ENCODE measurements at regions not wholly inside any gene's neighbourhood (a gene's known extent, or its start where the extent isn't known, plus 50 kb on each side); places are given as distances from the start of the nearest gene placed in this dataset.

GRCh38 chr4:152024881-152025280, 264.1 kb upstream of the GATB start:
- no peaks in the 10 kb centered on the region for H3K36me3 ChIP-seq (ENCODE audit: control insufficient read depth in 2 of 2, insufficient read depth in 2 of 2, low read length in 2 of 2)
- H3K4me3 ChIP-seq (ENCODE audit: low read length in 2 of 2): no peak overlapping the region
- H3K27me3 ChIP-seq (ENCODE audit: control insufficient read depth in 2 of 2, insufficient read depth in 2 of 2, low read length in 2 of 2): no peaks in the 10 kb centered on the region
- H3K9me3 ChIP-seq (ENCODE audit: control insufficient read depth in 2 of 2, low read length in 2 of 2): no peaks in the 10 kb centered on the region
- no peaks in the 10 kb centered on the region for H3K4me1 ChIP-seq (ENCODE audit: control insufficient read depth in 2 of 2, insufficient read depth in 2 of 2, low read length in 2 of 2)
- H3K9ac ChIP-seq (ENCODE audit: low read depth in 1 of 2, low read length in 2 of 2): no peak overlapping the region
- no peak overlapping the region for H3K27ac ChIP-seq (ENCODE audit: low read depth in 2 of 2, low read length in 2 of 2)

GRCh38 chr4:152023674-152024073, 262.9 kb upstream of the GATB start:
- no peak overlapping the region for H3K27ac ChIP-seq (ENCODE audit: low read depth in 2 of 2, low read length in 2 of 2)
- H3K27me3 ChIP-seq (ENCODE audit: control insufficient read depth in 2 of 2, insufficient read depth in 2 of 2, low read length in 2 of 2): no peaks in the 10 kb centered on the region
- no peaks in the 10 kb centered on the region for H3K4me1 ChIP-seq (ENCODE audit: control insufficient read depth in 2 of 2, insufficient read depth in 2 of 2, low read length in 2 of 2)
- H3K4me3 ChIP-seq (ENCODE audit: low read length in 2 of 2): no peak overlapping the region
- no peak overlapping the region for H3K9ac ChIP-seq (ENCODE audit: low read depth in 1 of 2, low read length in 2 of 2)
- no peaks in the 10 kb centered on the region for H3K9me3 ChIP-seq (ENCODE audit: control insufficient read depth in 2 of 2, low read length in 2 of 2)
- no peaks in the 10 kb centered on the region for H3K36me3 ChIP-seq (ENCODE audit: control insufficient read depth in 2 of 2, insufficient read depth in 2 of 2, low read length in 2 of 2)

- H3K4me3 ChIP-seq (ENCODE audit: low read length in 2 of 2): no peak overlapping the region
- no peaks in the 10 kb centered on the region for H3K4me1 ChIP-seq (ENCODE audit: control insufficient read depth in 2 of 2, insufficient read depth in 2 of 2, low read length in 2 of 2)
- no peaks in the 10 kb centered on the region for H3K27me3 ChIP-seq (ENCODE audit: control insufficient read depth in 2 of 2, insufficient read depth in 2 of 2, low read length in 2 of 2)
- no peaks in the 10 kb centered on the region for H3K9me3 ChIP-seq (ENCODE audit: control insufficient read depth in 2 of 2, low read length in 2 of 2)
- H3K27ac ChIP-seq (ENCODE audit: low read depth in 2 of 2, low read length in 2 of 2): no peak overlapping the region
- no peak overlapping the region for H3K9ac ChIP-seq (ENCODE audit: low read depth in 1 of 2, low read length in 2 of 2)
- no peaks in the 10 kb centered on the region for H3K36me3 ChIP-seq (ENCODE audit: control insufficient read depth in 2 of 2, insufficient read depth in 2 of 2, low read length in 2 of 2)
Measured at GRCh38 chr4:152022543-152022942, 261.7 kb upstream of the GATB start.

GRCh38 chr4:152021788-152022438, 261.1 kb upstream of the GATB start:
- Histone ChIP-seq H3K27ac (ENCODE audit: low read depth in 2 of 2, low read length in 2 of 2) (no peak overlapping the region), H3K36me3 (ENCODE audit: control insufficient read depth in 2 of 2, insufficient read depth in 2 of 2, low read length in 2 of 2) (no peaks in the 10 kb centered on the region)

GRCh38 chr4:152020073-152020472, 259.3 kb upstream of the GATB start:
- Histone ChIP-seq H3K4me3 (ENCODE audit: low read length in 2 of 2) (no peak overlapping the region), H3K27me3 (ENCODE audit: control insufficient read depth in 2 of 2, insufficient read depth in 2 of 2, low read length in 2 of 2) (no peaks in the 10 kb centered on the region), H3K4me1 (ENCODE audit: control insufficient read depth in 2 of 2, insufficient read depth in 2 of 2, low read length in 2 of 2) (no peaks in the 10 kb centered on the region), H3K36me3 (ENCODE audit: control insufficient read depth in 2 of 2, insufficient read depth in 2 of 2, low read length in 2 of 2) (no peaks in the 10 kb centered on the region), H3K27ac (ENCODE audit: low read depth in 2 of 2, low read length in 2 of 2) (no peak overlapping the region), H3K9ac (ENCODE audit: low read depth in 1 of 2, low read length in 2 of 2) (no peak overlapping the region), H3K9me3 (ENCODE audit: control insufficient read depth in 2 of 2, low read length in 2 of 2) (no peaks in the 10 kb centered on the region)

More at GRCh38 chr4:152021788-152022438, 261.1 kb upstream of the GATB start:
- H3K9ac ChIP-seq (ENCODE audit: low read depth in 1 of 2, low read length in 2 of 2): no peak overlapping the region
- H3K9me3 ChIP-seq (ENCODE audit: control insufficient read depth in 2 of 2, low read length in 2 of 2): no peaks in the 10 kb centered on the region
- no peaks in the 10 kb centered on the region for H3K27me3 ChIP-seq (ENCODE audit: control insufficient read depth in 2 of 2, insufficient read depth in 2 of 2, low read length in 2 of 2)
- no peaks in the 10 kb centered on the region for H3K4me1 ChIP-seq (ENCODE audit: control insufficient read depth in 2 of 2, insufficient read depth in 2 of 2, low read length in 2 of 2)
- no peak overlapping the region for H3K4me3 ChIP-seq (ENCODE audit: low read length in 2 of 2)

- Histone ChIP-seq H3K27me3 (ENCODE audit: control insufficient read depth in 2 of 2, insufficient read depth in 2 of 2, low read length in 2 of 2) (no peaks in the 10 kb centered on the region), H3K36me3 (ENCODE audit: control insufficient read depth in 2 of 2, insufficient read depth in 2 of 2, low read length in 2 of 2) (no peaks in the 10 kb centered on the region), H3K4me1 (ENCODE audit: control insufficient read depth in 2 of 2, insufficient read depth in 2 of 2, low read length in 2 of 2) (peaks cover 0 to 3% of the 10 kb centered on the region in 2 donors), H3K9me3 (ENCODE audit: control insufficient read depth in 2 of 2, low read length in 2 of 2) (no peaks in the 10 kb centered on the region), H3K27ac (ENCODE audit: low read depth in 2 of 2, low read length in 2 of 2) (no peak overlapping the region), H3K9ac (ENCODE audit: low read depth in 1 of 2, low read length in 2 of 2) (no peak overlapping the region), H3K4me3 (ENCODE audit: low read length in 2 of 2) (no peak overlapping the region)
Measured at GRCh38 chr4:152016303-152016620, 255.5 kb upstream of the GATB start.

GRCh38 chr4:152015597-152016302, 254.9 kb upstream of the GATB start:
- Histone ChIP-seq H3K9me3 (ENCODE audit: control insufficient read depth in 2 of 2, low read length in 2 of 2) (no peaks in the 10 kb centered on the region), H3K9ac (ENCODE audit: low read depth in 1 of 2, low read length in 2 of 2) (no peak overlapping the region), H3K36me3 (ENCODE audit: control insufficient read depth in 2 of 2, insufficient read depth in 2 of 2, low read length in 2 of 2) (no peaks in the 10 kb centered on the region), H3K4me1 (ENCODE audit: control insufficient read depth in 2 of 2, insufficient read depth in 2 of 2, low read length in 2 of 2) (peaks cover 0 to 3% of the 10 kb centered on the region in 2 donors), H3K4me3 (ENCODE audit: low read length in 2 of 2) (no peak overlapping the region), H3K27me3 (ENCODE audit: control insufficient read depth in 2 of 2, insufficient read depth in 2 of 2, low read length in 2 of 2) (no peaks in the 10 kb centered on the region), H3K27ac (ENCODE audit: low read depth in 2 of 2, low read length in 2 of 2) (no peak overlapping the region)

DNA sequence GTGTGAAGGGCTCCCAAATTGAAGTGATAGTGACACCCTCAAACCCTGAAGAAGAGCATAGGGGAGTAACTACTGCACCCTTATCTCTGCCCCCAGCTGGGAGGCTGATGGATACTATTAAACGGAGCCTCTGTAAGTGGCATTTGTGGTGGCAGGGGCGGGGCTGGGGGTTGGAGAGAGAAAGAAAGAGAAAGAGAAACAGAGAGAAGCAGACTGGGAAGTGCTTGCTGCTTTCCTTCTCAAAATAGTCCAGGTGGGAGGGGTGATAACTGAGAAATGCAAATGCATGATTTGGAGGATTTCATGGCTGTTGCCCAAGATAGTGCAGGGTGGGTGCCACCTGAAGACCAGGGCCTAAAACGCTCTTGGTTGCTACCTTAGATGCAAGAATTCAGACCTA, 253.5 kb upstream of the GATB start:
- Histone ChIP-seq H3K9ac (ENCODE audit: low read depth in 1 of 2, low read length in 2 of 2) (no peak overlapping the region), H3K36me3 (ENCODE audit: control insufficient read depth in 2 of 2, insufficient read depth in 2 of 2, low read length in 2 of 2) (no peaks in the 10 kb centered on the region), H3K4me1 (ENCODE audit: control insufficient read depth in 2 of 2, insufficient read depth in 2 of 2, low read length in 2 of 2) (peaks cover 0 to 3% of the 10 kb centered on the region in 2 donors), H3K27me3 (ENCODE audit: control insufficient read depth in 2 of 2, insufficient read depth in 2 of 2, low read length in 2 of 2) (no peaks in the 10 kb centered on the region), H3K9me3 (ENCODE audit: control insufficient read depth in 2 of 2, low read length in 2 of 2) (no peaks in the 10 kb centered on the region), H3K27ac (ENCODE audit: low read depth in 2 of 2, low read length in 2 of 2) (no peak overlapping the region), H3K4me3 (ENCODE audit: low read length in 2 of 2) (no peak overlapping the region)

DNA sequence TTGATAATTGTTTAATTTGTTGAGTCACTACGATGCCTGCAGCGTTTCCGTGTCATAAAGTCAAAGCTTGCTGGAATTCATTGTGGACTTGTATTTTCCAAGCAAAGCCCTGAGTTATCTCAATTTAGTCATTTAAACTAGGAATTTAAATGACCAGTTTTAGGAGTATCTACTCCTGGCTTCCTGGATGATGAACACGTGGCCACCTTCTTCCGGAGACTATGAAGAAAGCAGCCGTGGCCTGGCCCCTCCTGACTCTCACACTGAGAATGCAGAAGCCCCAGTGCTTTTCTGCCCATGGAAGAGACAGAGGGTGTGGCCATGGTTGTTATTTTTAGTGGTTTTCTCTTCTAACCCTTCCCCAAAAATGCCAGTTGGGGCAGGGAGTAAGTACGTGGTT, 250.7 kb upstream of the GATB start:
- Histone ChIP-seq H3K27me3 (ENCODE audit: control insufficient read depth in 2 of 2, insufficient read depth in 2 of 2, low read length in 2 of 2) (no peaks in the 10 kb centered on the region), H3K36me3 (ENCODE audit: control insufficient read depth in 2 of 2, insufficient read depth in 2 of 2, low read length in 2 of 2) (no peaks in the 10 kb centered on the region)

DNA sequence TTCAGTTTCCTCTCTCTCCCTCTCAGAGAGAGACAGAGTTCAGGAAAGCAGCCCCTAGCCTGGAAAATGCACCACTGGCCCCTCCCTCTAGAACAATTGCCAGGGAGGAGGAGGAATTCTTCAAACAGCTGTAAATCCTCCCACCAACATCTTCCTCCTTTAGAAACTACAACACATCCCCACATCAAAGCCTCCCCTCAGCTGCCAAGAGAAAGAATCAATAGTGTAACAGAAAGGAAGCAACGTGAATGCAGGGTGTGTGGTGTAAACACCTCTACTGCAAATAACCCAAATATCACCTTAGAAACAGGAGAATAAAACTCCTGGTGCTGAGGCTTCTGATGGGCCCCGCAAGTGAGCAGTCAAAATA, 249.9 kb upstream of the GATB start:
- Histone ChIP-seq H3K36me3 (ENCODE audit: control insufficient read depth in 2 of 2, insufficient read depth in 2 of 2, low read length in 2 of 2) (no peaks in the 10 kb centered on the region), H3K27me3 (ENCODE audit: control insufficient read depth in 2 of 2, insufficient read depth in 2 of 2, low read length in 2 of 2) (no peaks in the 10 kb centered on the region), H3K27ac (ENCODE audit: low read depth in 2 of 2, low read length in 2 of 2) (no peak overlapping the region), H3K9me3 (ENCODE audit: control insufficient read depth in 2 of 2, low read length in 2 of 2) (no peaks in the 10 kb centered on the region), H3K4me1 (ENCODE audit: control insufficient read depth in 2 of 2, insufficient read depth in 2 of 2, low read length in 2 of 2) (peaks cover 0 to 3% of the 10 kb centered on the region in 2 donors), H3K4me3 (ENCODE audit: low read length in 2 of 2) (no peak overlapping the region), H3K9ac (ENCODE audit: low read depth in 1 of 2, low read length in 2 of 2) (no peak overlapping the region)

More for the DNA sequence above, 250.7 kb upstream of the GATB start:
- no peak overlapping the region for H3K27ac ChIP-seq (ENCODE audit: low read depth in 2 of 2, low read length in 2 of 2)
- H3K9me3 ChIP-seq (ENCODE audit: control insufficient read depth in 2 of 2, low read length in 2 of 2): no peaks in the 10 kb centered on the region
- no peak overlapping the region for H3K9ac ChIP-seq (ENCODE audit: low read depth in 1 of 2, low read length in 2 of 2)
- no peak overlapping the region for H3K4me3 ChIP-seq (ENCODE audit: low read length in 2 of 2)
- H3K4me1 ChIP-seq (ENCODE audit: control insufficient read depth in 2 of 2, insufficient read depth in 2 of 2, low read length in 2 of 2): peaks cover 0 to 3% of the 10 kb centered on the region in 2 donors
